ENCODE measurements at regions not wholly inside any gene's neighbourhood (a gene's known extent, or its start where the extent isn't known, plus 50 kb on each side); places are given as distances from the start of the nearest gene placed in this dataset.
"Not testable (repeated sequence)": the region's sequence is repeated elsewhere in the genome, so short reads cannot be mapped to it uniquely, and the experiment has no call there.

DNA sequence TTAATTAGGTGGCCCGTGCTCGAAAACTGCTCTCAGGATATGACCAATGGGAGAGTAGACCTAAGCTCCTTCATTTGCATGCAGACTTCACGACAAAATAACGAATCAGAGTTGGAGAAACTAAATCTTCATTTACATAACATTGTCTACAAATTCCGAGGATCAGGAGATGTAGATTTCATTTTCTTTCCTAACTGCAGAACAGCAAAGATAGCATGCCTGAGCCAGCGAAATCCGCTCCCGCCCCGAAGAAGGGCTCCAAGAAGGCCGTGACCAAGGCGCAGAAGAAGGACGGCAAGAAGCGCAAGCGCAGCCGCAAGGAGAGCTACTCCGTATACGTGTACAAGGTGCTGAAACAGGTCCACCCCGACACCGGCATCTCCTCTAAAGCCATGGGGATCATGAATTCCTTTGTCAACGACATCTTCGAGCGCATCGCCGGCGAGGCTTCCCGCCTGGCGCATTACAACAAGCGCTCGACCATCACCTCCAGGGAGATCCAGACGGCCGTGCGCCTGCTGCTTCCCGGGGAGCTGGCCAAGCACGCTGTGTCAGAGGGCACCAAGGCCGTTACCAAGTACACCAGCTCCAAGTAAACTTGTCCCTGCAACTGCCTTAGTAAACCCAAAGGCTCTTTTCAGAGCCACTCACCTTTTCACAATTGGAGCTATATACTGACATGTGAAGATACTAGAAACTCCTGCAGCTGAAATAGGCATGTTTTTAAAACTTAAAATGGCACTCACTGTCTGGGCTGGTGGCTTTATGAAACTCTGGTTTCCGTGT lies 96.5 kb downstream of the HFE start:
- Histone ChIP-seq H2AFZ (ENCODE audit: low read depth, low read length) (peak overlapping the region; percentile 79), H3K4me1 (ENCODE audit: insufficient read depth, low read length) (peaks cover 10% of the 10 kb centered on the region), H3K4me3 (ENCODE audit: low read length) (peak overlapping the region; percentile 60), H3K36me3 (ENCODE audit: insufficient read depth, low read length) (no peaks in the 10 kb centered on the region), H3K27me3 (ENCODE audit: insufficient read depth, low read length) (no peaks in the 10 kb centered on the region), H3K9me3 (ENCODE audit: low read length) (no peaks in the 10 kb centered on the region)

DNA sequence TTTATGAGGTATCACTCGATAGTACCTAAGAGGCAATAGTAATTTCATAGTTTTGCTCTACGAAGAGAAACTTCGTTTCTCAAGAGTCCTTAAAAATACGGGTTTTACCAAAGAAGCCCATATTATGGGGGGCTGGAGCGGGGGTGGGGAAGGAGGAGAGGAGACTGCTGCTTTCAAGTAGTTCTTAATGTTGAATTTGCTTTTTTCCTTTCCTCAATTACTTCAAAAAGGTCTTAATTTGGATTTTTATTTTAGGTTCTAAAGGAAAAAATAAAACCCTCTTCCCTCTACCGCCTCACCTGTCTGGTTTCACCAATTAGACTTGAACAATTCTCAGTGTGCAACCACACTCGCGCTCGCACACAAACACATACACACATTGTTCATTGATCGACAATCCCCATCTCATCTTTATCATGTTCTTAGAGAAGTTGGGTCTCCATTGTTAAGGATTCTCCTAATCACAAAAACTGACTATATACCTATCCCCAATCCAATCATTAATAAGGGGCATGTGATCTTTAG lies 97.2 kb downstream of the HFE start:
- H3K9me3 ChIP-seq (ENCODE audit: low read length): no peaks in the 10 kb centered on the region
- H3K27me3 ChIP-seq (ENCODE audit: insufficient read depth, low read length): no peaks in the 10 kb centered on the region
- H3K36me3 ChIP-seq (ENCODE audit: insufficient read depth, low read length): no peaks in the 10 kb centered on the region
- H2AFZ ChIP-seq (ENCODE audit: low read depth, low read length): peak overlapping the region; percentile 79
- H3K4me1 ChIP-seq (ENCODE audit: insufficient read depth, low read length): peaks cover 10% of the 10 kb centered on the region
- peak overlapping the region; percentile 60 for H3K4me3 ChIP-seq (ENCODE audit: low read length)

DNA sequence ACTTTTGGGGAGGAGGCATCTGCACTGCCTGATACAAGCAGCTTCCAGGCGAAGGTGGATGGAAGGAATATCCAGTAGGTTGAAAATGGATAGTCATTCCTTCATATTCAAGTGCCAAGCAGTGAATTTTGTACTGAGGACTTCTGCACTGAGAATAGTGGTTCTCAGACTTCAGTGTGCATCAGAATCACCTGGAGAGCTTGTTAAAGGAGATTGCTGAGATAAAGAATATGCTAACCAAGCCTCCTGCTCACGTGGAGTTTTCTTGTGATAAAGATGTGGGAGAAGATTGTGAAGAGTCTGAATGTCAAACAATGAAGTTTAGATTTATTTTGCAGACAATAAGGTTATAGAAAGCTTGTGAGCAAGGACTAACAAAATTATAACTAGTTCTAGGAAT lies 97.8 kb downstream of the HFE start:
- Histone ChIP-seq H3K4me1 (ENCODE audit: insufficient read depth, low read length) (peaks cover 10% of the 10 kb centered on the region), H3K9me3 (ENCODE audit: low read length) (no peaks in the 10 kb centered on the region), H3K27me3 (ENCODE audit: insufficient read depth, low read length) (no peaks in the 10 kb centered on the region), H2AFZ (ENCODE audit: low read depth, low read length) (no peak overlapping the region), H3K36me3 (ENCODE audit: insufficient read depth, low read length) (no peaks in the 10 kb centered on the region), H3K4me3 (ENCODE audit: low read length) (peak overlapping the region; percentile 60)

DNA sequence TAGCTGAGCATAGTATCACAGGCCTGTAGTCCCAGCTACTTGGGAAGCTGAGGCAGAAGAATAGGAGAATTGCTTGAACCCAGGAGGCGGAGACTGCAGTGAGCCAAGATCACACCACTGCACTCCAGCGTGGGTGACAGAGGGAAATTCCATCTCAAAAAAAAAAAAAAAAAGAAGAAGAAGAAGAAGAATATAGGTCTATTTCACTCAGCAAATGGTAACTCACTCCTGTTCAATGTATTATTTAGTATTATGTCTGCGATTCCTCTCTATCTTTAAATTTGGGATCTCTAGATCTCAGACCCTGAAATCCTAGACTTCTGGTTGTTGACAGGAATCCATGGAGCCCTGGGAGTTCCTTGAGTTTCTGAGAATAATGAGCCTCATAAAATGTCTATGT lies 98.6 kb downstream of the HFE start:
- H3K27me3 ChIP-seq (ENCODE audit: insufficient read depth, low read length): no peaks in the 10 kb centered on the region

DNA sequence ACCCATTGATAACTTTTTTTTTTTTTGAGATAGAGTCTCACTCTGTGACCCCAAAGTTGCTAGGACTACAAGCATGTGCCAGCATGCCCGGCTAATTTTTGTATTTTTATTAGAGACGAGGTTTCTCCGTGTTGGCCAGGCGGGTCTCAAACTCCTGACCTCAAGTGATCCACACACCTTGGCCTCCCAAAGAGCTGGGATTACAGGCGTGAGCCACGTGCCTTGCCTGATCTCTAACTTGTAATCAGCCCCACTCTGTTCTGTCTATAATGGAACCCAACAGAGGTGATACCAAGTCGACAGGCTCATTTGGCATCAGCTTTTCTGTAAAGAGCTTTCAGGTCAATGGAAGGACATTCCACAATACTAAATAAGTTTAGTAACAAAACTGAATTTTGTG lies 99.4 kb downstream of the HFE start:
- Histone ChIP-seq H3K9me3 (ENCODE audit: low read length) (no peaks in the 10 kb centered on the region), H3K4me3 (ENCODE audit: low read length) (no peak overlapping the region), H3K36me3 (ENCODE audit: insufficient read depth, low read length) (no peaks in the 10 kb centered on the region), H3K27me3 (ENCODE audit: insufficient read depth, low read length) (no peaks in the 10 kb centered on the region), H2AFZ (ENCODE audit: low read depth, low read length) (no peak overlapping the region), H3K4me1 (ENCODE audit: insufficient read depth, low read length) (peaks cover 10% of the 10 kb centered on the region)

More for the DNA sequence above, 98.6 kb downstream of the HFE start:
- H3K4me1 ChIP-seq (ENCODE audit: insufficient read depth, low read length): peaks cover 10% of the 10 kb centered on the region
- no peak overlapping the region for H3K4me3 ChIP-seq (ENCODE audit: low read length)
- no peaks in the 10 kb centered on the region for H3K9me3 ChIP-seq (ENCODE audit: low read length)
- H2AFZ ChIP-seq (ENCODE audit: low read depth, low read length): no peak overlapping the region
- no peaks in the 10 kb centered on the region for H3K36me3 ChIP-seq (ENCODE audit: insufficient read depth, low read length)

DNA sequence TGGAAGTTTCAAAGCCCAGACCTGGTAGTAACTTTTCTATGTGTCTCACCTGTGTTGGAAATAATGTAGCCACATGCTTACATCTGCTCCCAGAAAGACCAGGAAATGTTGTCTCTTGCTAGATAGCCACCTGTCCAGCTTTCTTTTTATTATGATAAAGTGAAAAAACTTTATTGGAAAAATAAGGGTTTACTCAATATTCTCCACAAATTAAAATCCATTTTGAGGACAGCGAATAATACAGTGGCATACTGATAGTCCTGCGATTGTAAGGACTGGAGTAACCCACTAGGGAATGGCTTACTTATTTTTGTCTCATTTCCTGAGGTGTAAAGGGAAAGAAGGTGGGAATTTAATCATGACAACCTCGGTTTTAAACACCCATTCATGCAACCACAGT lies 100.1 kb downstream of the HFE start:
- Histone ChIP-seq H3K27me3 (ENCODE audit: insufficient read depth, low read length) (no peaks in the 10 kb centered on the region), H3K9me3 (ENCODE audit: low read length) (no peaks in the 10 kb centered on the region), H3K36me3 (ENCODE audit: insufficient read depth, low read length) (no peaks in the 10 kb centered on the region), H3K4me1 (ENCODE audit: insufficient read depth, low read length) (peaks cover 10% of the 10 kb centered on the region), H2AFZ (ENCODE audit: low read depth, low read length) (no peak overlapping the region), H3K4me3 (ENCODE audit: low read length) (no peak overlapping the region)

DNA sequence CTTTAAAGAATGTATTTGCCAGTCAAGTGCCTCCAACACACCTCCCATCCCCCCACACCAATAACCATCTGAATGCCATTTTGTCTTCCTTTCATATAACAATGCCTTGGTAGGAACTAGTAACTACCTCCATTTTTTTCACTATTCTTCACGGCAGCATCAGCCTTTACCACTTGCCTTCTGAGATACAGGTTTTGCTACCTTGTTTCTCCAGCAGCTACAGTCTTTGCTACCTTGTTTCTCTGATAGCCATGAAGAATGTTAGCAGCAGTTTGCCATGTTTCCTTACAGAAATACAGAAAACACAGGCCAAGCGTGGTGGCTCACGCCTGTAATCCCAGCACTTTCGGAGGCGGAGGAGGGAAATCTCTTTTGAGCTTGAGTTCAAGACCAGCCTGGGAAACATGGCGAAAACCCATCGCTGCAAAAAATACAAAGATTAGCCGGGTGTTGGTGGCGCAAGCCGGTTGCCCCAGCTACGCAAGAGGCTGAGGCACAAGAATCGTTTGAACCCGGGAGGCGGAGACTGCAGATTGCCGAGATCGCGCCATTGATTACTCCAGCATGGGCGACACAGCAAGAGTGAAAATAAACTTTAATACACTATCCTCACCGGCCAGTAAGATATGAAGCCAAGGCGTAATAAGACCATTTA lies 100.9 kb downstream of the HFE start:
- peaks cover 10% of the 10 kb centered on the region for H3K4me1 ChIP-seq (ENCODE audit: insufficient read depth, low read length)
- H3K36me3 ChIP-seq (ENCODE audit: insufficient read depth, low read length): no peaks in the 10 kb centered on the region
- H2AFZ ChIP-seq (ENCODE audit: low read depth, low read length): no peak overlapping the region
- H3K4me3 ChIP-seq (ENCODE audit: low read length): peak overlapping the region; percentile 58
- H3K27me3 ChIP-seq (ENCODE audit: insufficient read depth, low read length): no peaks in the 10 kb centered on the region
- H3K9me3 ChIP-seq (ENCODE audit: low read length): no peaks in the 10 kb centered on the region

DNA sequence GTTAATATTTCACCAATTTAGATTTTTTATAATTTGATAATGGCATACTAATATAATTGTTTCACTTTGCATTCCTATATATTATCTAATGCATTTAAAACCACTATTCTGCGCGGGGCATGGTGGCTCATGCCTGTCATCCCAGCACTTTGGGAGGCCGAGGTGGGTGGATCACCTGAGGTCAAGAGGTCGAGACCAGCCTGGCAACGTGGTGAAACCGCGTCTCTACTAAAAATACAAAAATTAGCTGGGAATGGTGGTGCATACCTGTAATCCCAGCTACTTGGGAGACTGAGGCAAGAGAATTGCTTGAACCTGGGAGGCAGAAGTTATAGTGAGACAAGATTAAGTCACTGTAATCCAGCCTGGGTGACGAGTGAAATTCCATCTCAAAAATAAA lies 104.3 kb downstream of the HFE start:
- H3K4me1 ChIP-seq (ENCODE audit: insufficient read depth, low read length): peaks cover 22% of the 10 kb centered on the region
- not testable (repeated sequence) for H3K36me3 ChIP-seq (ENCODE audit: insufficient read depth, low read length); H3K27me3 ChIP-seq (ENCODE audit: insufficient read depth, low read length); H3K4me3 ChIP-seq (ENCODE audit: low read length); H2AFZ ChIP-seq (ENCODE audit: low read depth, low read length); H3K9me3 ChIP-seq (ENCODE audit: low read length)

DNA sequence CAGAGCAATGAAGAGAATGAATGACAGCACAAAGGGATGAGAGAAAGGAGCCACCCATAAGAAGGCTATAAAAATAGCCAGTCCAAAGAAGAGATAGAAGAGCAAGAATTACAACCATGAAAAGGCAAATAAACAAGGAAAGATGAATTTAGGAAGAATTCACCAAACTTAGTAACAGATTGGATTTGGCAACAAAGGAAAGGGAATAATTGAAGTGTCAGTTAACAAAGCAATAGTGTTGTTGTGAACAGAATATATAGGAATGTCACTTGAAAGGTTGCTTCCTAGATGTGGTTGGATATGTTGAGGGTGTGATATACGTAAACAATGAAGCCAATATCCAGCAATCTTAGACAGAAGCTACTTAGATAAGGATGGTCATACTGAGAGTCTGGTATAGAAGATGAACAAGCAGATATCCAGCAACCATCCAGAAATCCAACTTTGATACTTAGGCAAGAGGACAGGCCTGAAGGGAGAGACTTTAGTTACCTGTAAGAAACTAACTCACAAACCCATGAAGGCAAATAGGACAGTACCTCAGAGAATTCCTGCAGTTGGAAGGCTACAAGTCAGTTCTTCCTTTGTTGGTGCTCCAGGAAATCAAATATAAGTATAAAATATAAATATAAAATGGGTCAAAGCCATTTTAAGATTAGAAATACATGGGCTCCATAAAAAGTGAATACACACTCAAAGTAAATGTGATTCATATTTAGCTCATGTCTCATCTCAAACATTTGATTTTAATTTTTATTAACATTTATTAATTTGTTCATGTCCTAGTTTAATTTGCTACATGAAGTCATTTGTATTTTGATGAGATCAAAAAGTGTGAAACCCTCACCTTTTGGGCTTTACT lies 106.5 kb downstream of the HFE start:
- no peaks in the 10 kb centered on the region for H3K27me3 ChIP-seq (ENCODE audit: insufficient read depth, low read length)
- H2AFZ ChIP-seq (ENCODE audit: low read depth, low read length): no peak overlapping the region
- no peak overlapping the region for H3K4me3 ChIP-seq (ENCODE audit: low read length)
- peaks cover 20% of the 10 kb centered on the region for H3K4me1 ChIP-seq (ENCODE audit: insufficient read depth, low read length)
- H3K36me3 ChIP-seq (ENCODE audit: insufficient read depth, low read length): no peaks in the 10 kb centered on the region
- no peaks in the 10 kb centered on the region for H3K9me3 ChIP-seq (ENCODE audit: low read length)

DNA sequence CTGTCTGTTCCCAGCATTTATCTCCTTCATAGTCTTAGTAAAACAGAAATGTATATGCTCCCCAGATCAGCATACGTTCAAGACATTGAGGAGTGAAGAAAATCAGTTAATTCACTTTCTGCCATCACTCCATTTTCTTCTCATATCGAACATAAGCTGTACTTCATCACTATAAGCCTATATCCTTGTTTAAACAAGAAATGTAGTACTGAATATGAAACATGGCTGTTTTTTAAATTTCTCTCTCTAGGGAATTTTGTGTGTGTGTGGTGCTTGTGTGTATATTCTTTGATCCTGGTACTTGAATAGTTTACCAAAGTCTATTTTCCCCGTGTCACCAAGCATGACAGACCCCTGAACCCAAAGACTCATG lies 107.1 kb downstream of the HFE start:
- Histone ChIP-seq H3K9me3 (ENCODE audit: low read length) (no peaks in the 10 kb centered on the region), H3K4me3 (ENCODE audit: low read length) (peak overlapping the region; percentile 98), H3K27me3 (ENCODE audit: insufficient read depth, low read length) (no peaks in the 10 kb centered on the region), H3K36me3 (ENCODE audit: insufficient read depth, low read length) (no peaks in the 10 kb centered on the region), H2AFZ (ENCODE audit: low read depth, low read length) (no peak overlapping the region), H3K4me1 (ENCODE audit: insufficient read depth, low read length) (peaks cover 20% of the 10 kb centered on the region)

DNA sequence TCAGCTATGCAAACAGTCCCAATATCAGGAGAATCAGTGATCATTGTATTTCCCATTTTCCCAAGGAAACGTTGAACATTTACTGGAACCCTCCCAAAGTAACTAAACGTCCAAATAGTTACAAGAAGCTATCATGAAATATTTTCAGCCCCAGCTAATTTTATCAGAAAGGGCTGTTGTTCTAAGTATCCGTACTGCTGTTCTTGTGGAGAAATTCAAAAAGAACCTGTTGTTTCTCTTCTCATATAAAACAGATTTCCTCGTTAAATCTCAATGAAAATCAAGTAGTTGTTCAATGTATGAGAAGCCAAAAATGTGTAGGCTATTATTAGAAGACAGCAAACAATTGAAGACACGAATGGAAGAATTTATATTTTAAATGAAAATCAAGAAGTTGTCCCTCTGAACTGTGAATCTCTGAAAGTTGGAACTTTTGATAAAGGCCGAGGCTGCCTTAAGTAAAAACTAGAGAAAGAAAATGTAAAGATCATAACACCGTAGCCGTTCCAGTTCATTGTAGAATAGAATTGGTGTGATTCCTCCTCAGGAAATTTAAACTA lies 107.7 kb downstream of the HFE start:
- H3K27me3 ChIP-seq (ENCODE audit: insufficient read depth, low read length): no peaks in the 10 kb centered on the region
- H3K4me3 ChIP-seq (ENCODE audit: low read length): peak overlapping the region; percentile 98
- H2AFZ ChIP-seq (ENCODE audit: low read depth, low read length): peak overlapping the region; percentile 4
- H3K9me3 ChIP-seq (ENCODE audit: low read length): no peaks in the 10 kb centered on the region
- no peaks in the 10 kb centered on the region for H3K36me3 ChIP-seq (ENCODE audit: insufficient read depth, low read length)
- peaks cover 22% of the 10 kb centered on the region for H3K4me1 ChIP-seq (ENCODE audit: insufficient read depth, low read length)

DNA sequence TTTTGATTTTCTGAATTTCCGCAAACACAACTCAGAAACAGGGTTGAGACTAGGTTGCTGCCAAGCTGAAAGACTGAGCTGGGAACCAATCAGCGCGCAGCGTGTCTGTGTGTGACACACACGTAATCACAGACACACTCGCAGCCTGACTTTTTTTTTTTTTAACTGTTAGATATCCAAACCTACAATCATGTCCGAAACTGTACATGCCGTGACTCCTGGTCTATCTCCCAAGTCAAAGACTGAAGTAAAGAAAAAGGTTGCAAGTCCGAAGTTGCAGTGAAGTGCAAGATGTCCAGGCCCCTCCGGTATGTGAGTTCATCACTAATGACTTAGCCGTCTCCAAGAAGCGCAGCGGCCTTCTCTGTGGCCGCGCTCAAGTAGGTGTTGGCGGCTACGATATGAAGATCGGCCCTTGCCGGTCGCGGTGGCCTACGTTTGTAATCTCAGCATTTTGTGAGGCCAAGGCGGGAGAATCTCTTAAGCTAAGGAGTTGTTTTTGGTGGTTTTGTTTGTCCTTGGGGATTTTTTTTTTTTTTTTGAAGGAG lies 108.2 kb downstream of the HFE start:
- no peaks in the 10 kb centered on the region for H3K36me3 ChIP-seq (ENCODE audit: insufficient read depth, low read length)
- H2AFZ ChIP-seq (ENCODE audit: low read depth, low read length): peak overlapping the region; percentile 4
- peaks cover 28% of the 10 kb centered on the region for H3K4me1 ChIP-seq (ENCODE audit: insufficient read depth, low read length)
- peak overlapping the region; percentile 98 for H3K4me3 ChIP-seq (ENCODE audit: low read length)
- no peaks in the 10 kb centered on the region for H3K27me3 ChIP-seq (ENCODE audit: insufficient read depth, low read length)
- H3K9me3 ChIP-seq (ENCODE audit: low read length): no peaks in the 10 kb centered on the region

Measured in neuron (in vitro differentiated cells).